SK-N-SH (cell line): ENCODE measurements at regions not wholly inside any gene's neighbourhood (a gene's known extent, or its start where the extent isn't known, plus 50 kb on each side); places are given as distances from the start of the nearest gene placed in this dataset.

Experiments used
- CTCF ChIA-PET: fragments of 300-600, 350-600 bp; formaldehyde crosslinking; extraction: SDS; loops from one replicate; lab custom pipeline; 2021; lab: Yijun Ruan, JAX
- POLR2A ChIA-PET: fragments of 350-600 bp; sonication (Branson Sonifier 250); formaldehyde crosslinking; extraction: SDS; loops from one replicate; lab custom pipeline; 2020; ENCODE audit warnings: antibody characterized with exemption, inconsistent platforms; lab: Yijun Ruan, JAX
- DNase-seq: peaks from one replicate; pipeline ENCODE4 v3.0.0; 2012
- H2AFZ ChIP-seq: fragments of 200-600 bp; sonication (generic); 2 replicates; pipeline ENCODE4 v1.8.1; 2016; ENCODE audit warnings: antibody characterized with exemption, mild to moderate bottlenecking, low read depth
- H3F3A ChIP-seq: fragments of 200-600 bp; sonication (generic); replicated peaks from 2 replicates; pipeline ENCODE3; 2016; ENCODE audit warnings: antibody characterized with exemption, mild to moderate bottlenecking; ENCODE audit not compliant: insufficient read depth
- H3K27ac ChIP-seq, 2 experiments: fragments of 200-500 bp in 1 of 2; fragments of 200-600 bp in 1 of 2; sonication (Bioruptor generic) in 1 of 2; sonication (generic), shearing (Covaris generic) in 1 of 2; 2 replicates each; pipeline versions ENCODE4 v1.5.1 to v1.6.1; 2014 to 2016; ENCODE audit warnings: low read depth in 2 of 2, inconsistent platforms in 1 of 2, low read length in 1 of 2, mild to moderate bottlenecking in 1 of 2, mixed read lengths in 1 of 2
- H3K27me3 ChIP-seq: fragments of 200-600 bp; sonication (generic), shearing (Covaris generic); 2 replicates; pipeline ENCODE4 v1.6.1; 2016; ENCODE audit warnings: mixed run types; ENCODE audit not compliant: insufficient read depth
- H3K36me3 ChIP-seq, 2 experiments: fragments of 200-500 bp in 1 of 2; fragments of 200-600 bp in 1 of 2; sonication (Bioruptor generic) in 1 of 2; sonication (generic) in 1 of 2; replicated peaks in 1 of 2; 2 replicates each; pipeline versions ENCODE3 to v1.5.1; 2014 to 2016; ENCODE audit warnings: low read length in 1 of 2, mild to moderate bottlenecking in 1 of 2; ENCODE audit not compliant: insufficient read depth in 2 of 2, control insufficient read depth in 1 of 2
- H3K4me1 ChIP-seq, 2 experiments: fragments of 200-500 bp in 1 of 2; fragments of 200-600 bp in 1 of 2; sonication (Bioruptor generic) in 1 of 2; sonication (generic), shearing (Covaris generic) in 1 of 2; 2 replicates each; pipeline versions ENCODE4 v1.5.1 to v1.6.1; 2014 to 2016; ENCODE audit warnings: low read depth in 1 of 2, low read length in 1 of 2, mixed run types in 1 of 2; ENCODE audit not compliant: insufficient read depth in 2 of 2, control insufficient read depth in 1 of 2
- H3K4me2 ChIP-seq: fragments of 200-600 bp; sonication (generic), shearing (Covaris generic); 2 replicates; pipeline ENCODE4 v1.6.1; 2017; ENCODE audit warnings: mixed run types
- H3K4me3 ChIP-seq, 2 experiments: fragments of 200-500 bp in 1 of 2; fragments of 200-600 bp in 1 of 2; sonication (Bioruptor generic) in 1 of 2; sonication (generic), shearing (Covaris generic) in 1 of 2; 2 replicates each; pipeline versions ENCODE4 v1.5.1 to v1.8.1; 2014 to 2016; ENCODE audit warnings: low read depth in 2 of 2, inconsistent platforms in 1 of 2, low read length in 1 of 2, mild to moderate bottlenecking in 1 of 2, mixed read lengths in 1 of 2, moderate library complexity in 1 of 2
- H3K79me2 ChIP-seq: fragments of 200-600 bp; sonication (generic); 2 replicates; pipeline ENCODE4 v1.8.1; 2017; ENCODE audit warnings: mild to moderate bottlenecking; ENCODE audit not compliant: insufficient read depth
- H3K9ac ChIP-seq: fragments of 200-600 bp; sonication (generic); 2 replicates; pipeline ENCODE4 v1.6.1; 2017; ENCODE audit warnings: mixed run types
- H3K9me2 ChIP-seq: fragments of 200-600 bp; sonication (generic); 2 replicates; pipeline ENCODE4 v1.6.1; 2017; ENCODE audit warnings: mixed run types
- H3K9me3 ChIP-seq: fragments of 200-600 bp; sonication (generic); 2 replicates; pipeline ENCODE4 v1.6.1; 2017; ENCODE audit warnings: mixed run types, mild to moderate bottlenecking, moderate library complexity
- H4K20me1 ChIP-seq: fragments of 200-600 bp; sonication (generic); 2 replicates; pipeline ENCODE4 v1.6.1; 2017; ENCODE audit warnings: mild to moderate bottlenecking, mixed run types; ENCODE audit not compliant: insufficient read depth
- EP300 ChIP-seq, 2 experiments: IDR thresholded peaks; 2 replicates each; pipeline versions ENCODE4 v1.4.0 to v1.6.1; 2012; ENCODE audit warnings: borderline replicate concordance in 1 of 2, low read depth in 1 of 2, low read length in 1 of 2
- FOSL2 ChIP-seq: IDR thresholded peaks from 2 replicates; pipeline ENCODE4 v1.4.0; 2012; ENCODE audit warnings: low read depth, mild to moderate bottlenecking, moderate library complexity, borderline replicate concordance
- FOXM1 ChIP-seq: IDR thresholded peaks from 2 replicates; pipeline ENCODE4 v1.4.0; 2012; ENCODE audit warnings: low read depth, mild to moderate bottlenecking
- MEF2A ChIP-seq: IDR thresholded peaks from 2 replicates; pipeline ENCODE4 v1.4.0; 2012; ENCODE audit warnings: low read depth, borderline replicate concordance
- POLR2AphosphoS5 ChIP-seq: IDR thresholded peaks from 2 replicates; pipeline ENCODE4 v1.6.1; 2012; ENCODE audit warnings: low read depth, low read length
- RCOR1 ChIP-seq: fragments of 150-350 bp; IDR thresholded peaks from 2 replicates; pipeline ENCODE4 v1.6.1; 2017; ENCODE audit warnings: antibody characterized with exemption, low read length
- REST ChIP-seq: IDR thresholded peaks from 2 replicates; pipeline ENCODE4 v1.6.1; 2012; ENCODE audit warnings: mild to moderate bottlenecking, low read depth, low read length, moderate library complexity
- RFX5 ChIP-seq: IDR thresholded peaks from 2 replicates; pipeline ENCODE4 v1.6.1; 2012; ENCODE audit warnings: mild to moderate bottlenecking, improper control_type of control experiment, low read length
- WGBS: methylation state at CpG from one replicate; pipeline ENCODE4 v1.1.6; 2017; ENCODE audit warnings: low lambda C conversion rate; 5-methylcytosine and 5-hydroxymethylcytosine counted together

GRCh38 chr12:125284087-125284486 lies 218.9 kb downstream of the AACS start:
- H3F3A ChIP-seq, result no peaks in the 10 kb centered on the region
- H3K27ac ChIP-seq, result no peak overlapping the region
- no peak overlapping the region for H3K4me3 ChIP-seq
- 27% methylated on average over 5 of the region's 5 CpGs for WGBS
- no peaks in the 10 kb centered on the region for H3K9me2 ChIP-seq
- ChIA-PET CTCF (no interaction called here), POLR2A (no interaction called here)
- H3K9ac ChIP-seq, result no peak overlapping the region
- no peaks in the 10 kb centered on the region for H3K36me3 ChIP-seq
- H2AFZ ChIP-seq, result no peak overlapping the region
- DNase-seq, result no peak
- H3K4me2 ChIP-seq, result no peak overlapping the region
- no peak for TF ChIP-seq POLR2AphosphoS5
- TF ChIP-seq REST, result no peak
- TF ChIP-seq RFX5, result no peak
- TF ChIP-seq EP300 (IDR thresholded peaks at IDR 0.05; ENCODE audit: borderline replicate concordance in 1 of 2, low read depth in 1 of 2, low read length in 1 of 2), result no peak
- no peak for TF ChIP-seq RCOR1
- TF ChIP-seq MEF2A, result no peak
- no peak for TF ChIP-seq FOXM1
- H3K79me2 ChIP-seq, result no peaks in the 10 kb centered on the region
- no peaks in the 10 kb centered on the region for H3K27me3 ChIP-seq
- no peaks in the 10 kb centered on the region for H4K20me1 ChIP-seq
- H3K9me3 ChIP-seq, result no peaks in the 10 kb centered on the region
- H3K4me1 ChIP-seq, result no peaks in the 10 kb centered on the region

GRCh38 chr12:125284945-125285685 lies 219.9 kb downstream of the AACS start:
- Histone ChIP-seq H3K4me2 (no peak overlapping the region), H3K79me2 (no peaks in the 10 kb centered on the region), H3K27me3 (no peaks in the 10 kb centered on the region), H3K4me1 (no peaks in the 10 kb centered on the region), H3F3A (no peaks in the 10 kb centered on the region), H4K20me1 (no peaks in the 10 kb centered on the region)
- POLR2A ChIA-PET, result no interaction called here
- no peak for DNase-seq
- TF ChIP-seq RFX5 (peak; percentile 76), FOSL2 (no peak)
- TF ChIP-seq, all 33 proteins: peak for 1
- no peaks in the 10 kb centered on the region for H3K36me3 ChIP-seq
- no peak overlapping the region for H3K4me3 ChIP-seq
- no peak overlapping the region for H2AFZ ChIP-seq
- H3K27ac ChIP-seq, result no peak overlapping the region
- WGBS, result 37% methylated on average over 6 of the region's 7 CpGs
- H3K9me2 ChIP-seq, result no peaks in the 10 kb centered on the region
- CTCF ChIA-PET, result interaction anchor here (0.9 kb wide), 1 partner anchor 46 kb away, joined by 3 read pairs; no protein-coding TSS in a partner anchor
- H3K9ac ChIP-seq, result no peak overlapping the region
- no peaks in the 10 kb centered on the region for H3K9me3 ChIP-seq
